ENCODE measurements at regions not wholly inside any gene's neighbourhood (a gene's known extent, or its start where the extent isn't known, plus 50 kb on each side); places are given as distances from the start of the nearest gene placed in this dataset.

GRCh38 chr14:89486505-89486904 is 69.5 kb upstream of the FOXN3 start:
- Histone ChIP-seq H3K9ac (ENCODE audit: insufficient read depth in 1 of 2, low read depth in 2 of 2, low read length in 2 of 2) (no peak overlapping the region), H3K4me3 (no peak overlapping the region), H3K4me2 (ENCODE audit: insufficient read depth, low read length) (no peak overlapping the region), H3K9me1 (ENCODE audit: control insufficient read depth, insufficient read depth, low read length) (no peaks in the 10 kb centered on the region), H3K79me2 (ENCODE audit: control insufficient read depth, insufficient read depth, low read length) (no peaks in the 10 kb centered on the region), H4K20me1 (replicated peaks; ENCODE audit: control insufficient read depth, insufficient read depth, low read length) (no peaks in the 10 kb centered on the region), H3K4me1 (replicated peaks in 1 of 2; ENCODE audit: control insufficient read depth in 2 of 2, insufficient read depth in 2 of 2, low read length in 2 of 2) (no peaks in the 10 kb centered on the region; a peak in 1 of 5 replicates), H3K27me3 (ENCODE audit: control insufficient read depth in 2 of 2, insufficient read depth in 2 of 2, low read length in 2 of 2) (peaks cover 2 to 10% of the 10 kb centered on the region in 2 experiments; a peak in 3 of 5 replicates), H3K36me3 (ENCODE audit: control insufficient read depth, insufficient read depth, low read length) (no peaks in the 10 kb centered on the region), H3K9me3 (replicated peaks; ENCODE audit: control insufficient read depth, insufficient read depth, low read depth, low read length) (no peaks in the 10 kb centered on the region), H3K27ac (ENCODE audit: extremely low read depth, low read depth, low read length) (no peak overlapping the region), H2AFZ (ENCODE audit: low read depth, low read length) (no peak overlapping the region)
- CTCF ChIA-PET (ENCODE audit: low intra/inter-chr PET ratio), result no interaction called here
- no peak for DNase-seq (ENCODE audit: extremely low read depth in 1 of 4, low spot score in 3 of 4)
- WGBS (ENCODE audit: insufficient coverage, low coverage, missing lambda C conversion rate), result 0% methylated on average over 8 of the region's 8 CpGs
- FAIRE-seq, result no peak
- TF ChIP-seq SMAD3 (CRISPR knock-in tag; conservative IDR thresholded peaks at IDR 0.05) (no peak), HNRNPUL1 (IDR thresholded peaks at IDR 0.05; ENCODE audit: low read length) (no peak), FOS (IDR thresholded peaks at IDR 0.05; ENCODE audit: extremely low read depth, insufficient read length) (no peak), TFAM (CRISPR knock-in tag; conservative IDR thresholded peaks at IDR 0.05) (no peak), ZNF609 (CRISPR knock-in tag; IDR thresholded peaks at IDR 0.05; ENCODE audit: borderline replicate concordance) (no peak), POLR3G (IDR thresholded peaks at IDR 0.05; ENCODE audit: extremely low read depth, insufficient read length, insufficient replicate concordance) (no peak), ZNF764 (CRISPR knock-in tag; IDR thresholded peaks at IDR 0.05; ENCODE audit: low read depth) (no peak), ZNF655 (CRISPR knock-in tag; IDR thresholded peaks at IDR 0.05) (no peak), ZBTB5 (IDR thresholded peaks at IDR 0.05) (no peak)
- TF ChIP-seq, protein P1, sequence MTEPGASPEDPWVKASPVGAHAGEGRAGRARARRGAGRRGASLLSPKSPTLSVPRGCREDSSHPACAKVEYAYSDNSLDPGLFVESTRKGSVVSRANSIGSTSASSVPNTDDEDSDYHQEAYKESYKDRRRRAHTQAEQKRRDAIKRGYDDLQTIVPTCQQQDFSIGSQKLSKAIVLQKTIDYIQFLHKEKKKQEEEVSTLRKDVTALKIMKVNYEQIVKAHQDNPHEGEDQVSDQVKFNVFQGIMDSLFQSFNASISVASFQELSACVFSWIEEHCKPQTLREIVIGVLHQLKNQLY (CRISPR knock-in tag; conservative IDR thresholded peaks at IDR 0.05), result no peak
- no TSS peak for BruUV-seq (replicated peaks)
- POLR2A ChIA-PET, result no interaction called here
- in situ Hi-C loops (cut with MboI) (no loop called here), intact Hi-C loops (cut with micrococcal nuclease) (no loop called here)
- no peak for ATAC-seq
